ENCODE measurements at regions not wholly inside any gene's neighbourhood (a gene's known extent, or its start where the extent isn't known, plus 50 kb on each side); places are given as distances from the start of the nearest gene placed in this dataset.

DNA sequence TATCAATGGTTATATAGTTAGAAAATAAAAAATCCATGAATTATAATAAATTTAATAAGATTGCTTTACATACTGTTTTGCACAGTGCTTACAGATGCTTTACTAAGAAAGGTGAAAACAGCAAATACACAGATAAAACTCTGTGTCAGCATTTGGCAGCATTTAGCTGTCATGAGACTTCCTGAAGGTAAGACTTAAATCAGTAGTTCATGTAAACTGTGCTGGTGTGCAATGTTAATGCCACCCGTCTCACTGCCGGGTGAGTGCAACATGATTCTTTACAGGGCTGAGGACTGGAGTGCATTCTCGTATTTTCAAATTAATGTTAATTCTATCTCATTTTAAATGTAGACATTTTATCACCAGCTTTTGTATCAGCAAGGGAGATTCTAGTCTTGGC lies 326.2 kb upstream of the POT1 start:
- TF ChIP-seq CTCF (IDR thresholded peaks at IDR 0.05) (no peak), EZH2phosphoT487 (IDR thresholded peaks at IDR 0.05) (no peak), EZH2 (IDR thresholded peaks at IDR 0.05) (no peak)
